Esophagus muscularis mucosa (tissue), 4 donors: ENCODE measurements at regions not wholly inside any gene's neighbourhood (a gene's known extent, or its start where the extent isn't known, plus 50 kb on each side); places are given as distances from the start of the nearest gene placed in this dataset.

Source experiments
- CTCF ChIP-seq, 3 experiments: fragments of 200-600 bp in 2 of 3; fragments of 450-650 bp in 1 of 3; sonication (generic) in 2 of 3; IDR thresholded peaks; one replicate each; pipeline ENCODE4 v1.5.1; 2017 to 2019; ENCODE audit warnings: antibody characterized with exemption in 3 of 3, mild to moderate bottlenecking in 2 of 3, moderate library complexity in 1 of 3
- EP300 ChIP-seq: sonication (generic); formaldehyde crosslinking; IDR thresholded peaks from one replicate; pipeline ENCODE4 v1.6.1; 2017; ENCODE audit warnings: antibody characterized with exemption
- POLR2A ChIP-seq: fragments of 450-650 bp; IDR thresholded peaks from one replicate; pipeline ENCODE4 v1.6.1; 2017; ENCODE audit warnings: antibody characterized with exemption, moderate library complexity, mild to moderate bottlenecking, low read depth
- POLR2AphosphoS5 ChIP-seq, 2 donors: sonication (generic); formaldehyde crosslinking; IDR thresholded peaks; one replicate each; pipeline ENCODE4 v1.6.1; 2017; ENCODE audit warnings: antibody characterized with exemption in 2 of 2

- TF ChIP-seq CTCF (IDR thresholded peaks at IDR 0.05) (no peak), EP300 (no peak), POLR2A (no peak), POLR2AphosphoS5 (IDR thresholded peaks at IDR 0.05) (no peak)
These were observed 547.2 kb downstream of the ETV1 start for GRCh38 chr7:13442226-13442625.
